Naive thymus-derived CD8-positive, alpha-beta T cell (primary cell): ENCODE measurements at regions not wholly inside any gene's neighbourhood (a gene's known extent, or its start where the extent isn't known, plus 50 kb on each side); places are given as distances from the start of the nearest gene placed in this dataset.
A peak's percentile ranks its signal among the peaks of the same experiment; 100 is the strongest.

Experiments used
- ATAC-seq, 2 donors: fragments of 150-1000 bp; cut with Tn5 transposase in 1 of 2; sonication (Bioruptor Pico), chemical (Tn5 transposase) in 1 of 2; 1 replicate in 1 of 2; 2 replicates in 1 of 2; pipeline ENCODE4 v1.10.0; 2021; ENCODE audit warnings: mild to moderate bottlenecking in 2 of 2, moderate library complexity in 2 of 2
- POLR2A ChIA-PET: fragments of 350-600 bp; sonication (Branson Sonifier 250); formaldehyde crosslinking; loops from one replicate; lab custom pipeline; 2021; ENCODE audit warnings: antibody characterized with exemption; lab: Charles Lee
- DNase-seq, 10 donors: peaks; one replicate each; pipeline versions ENCODE4 v3.0.0 to v3.0.0-alpha.2; 2020 to 2022
- H3K27ac Mint-ChIP-seq, 10 donors: one replicate each; pipeline ENCODE4 v1.8.0; 2020 to 2022; ENCODE audit warnings: mild to moderate bottlenecking in 10 of 10, mixed read lengths in 10 of 10, moderate library complexity in 4 of 10, inconsistent platforms in 1 of 10
- H3K27me3 Mint-ChIP-seq, 5 donors: one replicate each; pipeline ENCODE4 v1.8.0; 2021 to 2022; ENCODE audit warnings: mixed read lengths in 5 of 5
- H3K36me3 Mint-ChIP-seq, 3 donors: one replicate each; pipeline ENCODE4 v1.8.0; 2020 to 2022; ENCODE audit warnings: mixed read lengths in 3 of 3, mild to moderate bottlenecking in 2 of 3, inconsistent platforms in 1 of 3
- H3K4me1 Mint-ChIP-seq, 4 donors: one replicate each; pipeline ENCODE4 v1.8.0; 2021 to 2022; ENCODE audit warnings: mixed read lengths in 4 of 4
- H3K4me3 Mint-ChIP-seq, 10 donors: one replicate each; pipeline ENCODE4 v1.8.0; 2020 to 2022; ENCODE audit warnings: mild to moderate bottlenecking in 10 of 10, mixed read lengths in 10 of 10, moderate library complexity in 6 of 10, inconsistent platforms in 1 of 10
- H3K9me3 Mint-ChIP-seq, 9 donors: one replicate each; pipeline ENCODE4 v1.8.0; 2020 to 2022; ENCODE audit warnings: mixed read lengths in 9 of 9, mild to moderate bottlenecking in 3 of 9, inconsistent platforms in 1 of 9, moderate library complexity in 1 of 9

GRCh38 chr4:184879271-184879670, 53.5 kb upstream of the ACSL1 start:
- POLR2A ChIA-PET, result no interaction called here
- no peak for ATAC-seq
- Mint-ChIP-seq H3K4me3 (no peak overlapping the region), H3K9me3 (no peaks in the 10 kb centered on the region), H3K27ac (no peak overlapping the region), H3K36me3 (no peaks in the 10 kb centered on the region), H3K4me1 (no peaks in the 10 kb centered on the region), H3K27me3 (peaks cover 0 to 7% (median 0%) of the 10 kb centered on the region in 5 donors)
- DNase-seq, result no peak

DNA sequence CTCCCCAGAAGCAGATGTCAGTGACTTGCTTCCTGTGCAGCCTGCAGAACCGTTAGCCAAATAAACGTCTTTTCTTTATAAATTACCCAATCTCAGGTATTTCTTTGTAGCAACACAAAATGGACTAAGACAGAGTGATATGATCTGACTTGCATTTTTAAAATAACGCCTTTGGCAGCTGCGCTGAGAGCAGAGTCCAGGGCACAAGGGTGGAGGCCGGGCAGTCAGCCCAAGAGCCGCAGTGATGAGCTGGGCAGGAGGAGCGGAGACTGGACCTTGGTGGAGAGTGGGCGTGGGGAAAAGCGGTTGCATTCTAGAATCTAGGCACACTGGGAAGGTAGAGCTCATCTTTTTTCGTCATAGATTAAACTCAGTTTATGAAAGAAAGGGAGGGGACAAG, 56.5 kb upstream of the ACSL1 start:
- Mint-ChIP-seq H3K9me3 (no peaks in the 10 kb centered on the region), H3K4me1 (no peaks in the 10 kb centered on the region), H3K4me3 (no peak overlapping the region), H3K27me3 (peaks cover 0 to 7% (median 0%) of the 10 kb centered on the region in 5 donors), H3K27ac (no peak overlapping the region), H3K36me3 (no peaks in the 10 kb centered on the region)
- ATAC-seq, result no peak
- no peak for DNase-seq
- POLR2A ChIA-PET, result no interaction called here

DNA sequence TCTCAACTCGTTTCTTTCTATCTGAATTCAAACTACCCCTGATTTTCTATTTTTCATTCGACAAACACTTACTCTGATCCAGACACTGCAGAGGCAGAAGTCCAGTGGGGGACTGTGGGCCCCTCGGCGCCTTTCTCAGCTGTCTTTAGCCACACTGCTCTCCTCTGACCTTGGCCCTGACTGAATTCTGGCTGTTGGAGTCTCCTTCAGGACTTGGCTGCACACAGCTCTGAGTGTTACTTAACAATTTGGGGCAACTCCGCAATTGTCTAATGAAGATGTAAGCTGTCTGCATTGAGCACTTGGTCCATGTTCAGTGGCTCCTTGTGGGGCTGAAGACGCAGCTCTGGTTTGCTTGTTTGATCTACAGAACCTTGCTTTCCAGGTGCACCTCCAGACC, 57.3 kb upstream of the ACSL1 start:
- no peaks in the 10 kb centered on the region for H3K36me3 Mint-ChIP-seq
- no peaks in the 10 kb centered on the region for H3K9me3 Mint-ChIP-seq
- DNase-seq (no peak), ATAC-seq (no peak)
- H3K27me3 Mint-ChIP-seq, result peaks cover 0 to 13% (median 2%) of the 10 kb centered on the region in 5 donors
- no peak overlapping the region for H3K27ac Mint-ChIP-seq
- POLR2A ChIA-PET, result no interaction called here
- no peaks in the 10 kb centered on the region for H3K4me1 Mint-ChIP-seq
- no peak overlapping the region for H3K4me3 Mint-ChIP-seq

DNA sequence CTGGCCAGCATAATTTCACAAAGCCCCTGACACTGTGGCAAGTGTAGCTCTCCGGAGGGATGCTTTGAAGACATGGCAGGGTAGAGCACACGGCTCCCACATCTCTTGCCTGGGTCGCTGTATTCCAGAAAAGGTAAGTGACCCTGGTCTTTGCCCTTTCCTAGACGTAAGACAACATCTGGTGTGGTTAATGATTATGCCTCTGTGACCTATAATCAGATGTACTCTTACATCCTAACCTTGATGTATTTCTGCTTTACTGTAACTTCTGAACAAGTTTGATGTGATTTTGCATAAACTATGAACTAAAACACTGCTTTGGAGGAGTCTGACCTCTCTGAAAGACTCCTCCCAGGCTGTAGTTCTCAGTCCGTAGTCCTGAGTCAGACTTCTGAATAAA, 59.1 kb upstream of the ACSL1 start:
- Mint-ChIP-seq H3K4me3 (no peak overlapping the region), H3K4me1 (peaks cover 0 to 1% (median 0%) of the 10 kb centered on the region in 4 donors), H3K27ac (no peak overlapping the region), H3K27me3 (peaks cover 0 to 16% (median 4%) of the 10 kb centered on the region in 5 donors), H3K36me3 (no peaks in the 10 kb centered on the region), H3K9me3 (peaks cover 0 to 2% (median 0%) of the 10 kb centered on the region in 9 donors)
- ATAC-seq (no peak), DNase-seq (no peak)
- POLR2A ChIA-PET, result no interaction called here

DNA sequence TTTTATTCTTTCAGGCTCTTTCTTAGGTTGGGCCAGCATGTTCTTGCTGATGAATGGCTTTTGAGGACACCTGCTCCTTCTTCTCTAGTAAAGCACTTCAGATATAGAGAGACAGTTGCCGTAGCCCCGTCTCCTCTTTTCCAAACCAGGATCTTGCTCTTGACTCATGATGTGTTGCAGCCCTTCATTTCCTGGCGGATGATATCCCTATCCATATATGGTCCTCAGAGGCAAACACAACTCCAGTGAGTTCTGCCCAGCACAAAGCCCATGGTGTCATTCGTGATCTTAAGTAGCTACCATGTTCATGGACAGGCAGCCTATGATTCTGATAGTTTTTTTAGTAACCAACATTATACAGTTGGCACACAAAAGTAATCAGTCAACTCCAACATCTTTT, 59.8 kb upstream of the ACSL1 start:
- Mint-ChIP-seq H3K4me1 (peaks cover 0 to 6% (median under 1%) of the 10 kb centered on the region in 4 donors), H3K36me3 (no peaks in the 10 kb centered on the region), H3K27me3 (peaks cover 3 to 23% (median 8%) of the 10 kb centered on the region in 5 donors), H3K9me3 (peaks cover 0 to 2% (median 0%) of the 10 kb centered on the region in 9 donors), H3K4me3 (no peak overlapping the region), H3K27ac (peak overlapping the region in 1 of 10 donors; percentile 19)
- ATAC-seq (no peak), DNase-seq (no peak)
- POLR2A ChIA-PET, result no interaction called here

- no peaks in the 10 kb centered on the region for H3K36me3 Mint-ChIP-seq
- H3K4me1 Mint-ChIP-seq, result peaks cover 0 to 6% (median under 1%) of the 10 kb centered on the region in 4 donors
- H3K27me3 Mint-ChIP-seq, result peaks cover 3 to 27% (median 8%) of the 10 kb centered on the region in 5 donors
- POLR2A ChIA-PET, result no interaction called here
- peaks cover 0 to 2% (median 0%) of the 10 kb centered on the region in 9 donors for H3K9me3 Mint-ChIP-seq
- no peak for DNase-seq
- no peak for ATAC-seq
- no peak overlapping the region for H3K27ac Mint-ChIP-seq
- H3K4me3 Mint-ChIP-seq, result no peak overlapping the region
Measured at GRCh38 chr4:184887333-184887732, 61.6 kb upstream of the ACSL1 start.

DNA sequence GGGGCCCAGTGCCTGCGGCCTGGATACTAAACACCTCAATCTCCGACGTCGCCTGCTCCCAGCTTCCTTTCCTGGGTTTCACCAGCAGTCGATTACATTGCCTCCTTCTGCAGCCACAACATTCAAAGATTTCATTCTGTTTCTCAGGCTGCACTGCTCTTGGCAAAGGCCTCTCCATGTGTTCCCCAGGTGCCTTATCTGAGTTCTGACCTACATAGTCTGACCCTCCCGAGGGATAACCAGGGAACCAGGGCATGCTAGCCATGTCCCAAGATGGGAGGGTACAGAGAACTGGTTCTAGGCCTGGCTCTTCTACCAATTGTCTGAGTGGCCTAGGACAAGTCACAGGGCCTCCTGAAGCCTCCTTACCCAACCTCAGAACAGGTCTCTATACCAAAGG, 62.2 kb upstream of the ACSL1 start:
- ATAC-seq (no peak), DNase-seq (no peak)
- Mint-ChIP-seq H3K4me3 (no peak overlapping the region), H3K27ac (no peak overlapping the region), H3K9me3 (peaks cover 0 to 2% (median 0%) of the 10 kb centered on the region in 9 donors), H3K4me1 (peaks cover 0 to 6% (median under 1%) of the 10 kb centered on the region in 4 donors), H3K36me3 (no peaks in the 10 kb centered on the region), H3K27me3 (peaks cover 3 to 27% (median 8%) of the 10 kb centered on the region in 5 donors)
- POLR2A ChIA-PET, result no interaction called here

DNA sequence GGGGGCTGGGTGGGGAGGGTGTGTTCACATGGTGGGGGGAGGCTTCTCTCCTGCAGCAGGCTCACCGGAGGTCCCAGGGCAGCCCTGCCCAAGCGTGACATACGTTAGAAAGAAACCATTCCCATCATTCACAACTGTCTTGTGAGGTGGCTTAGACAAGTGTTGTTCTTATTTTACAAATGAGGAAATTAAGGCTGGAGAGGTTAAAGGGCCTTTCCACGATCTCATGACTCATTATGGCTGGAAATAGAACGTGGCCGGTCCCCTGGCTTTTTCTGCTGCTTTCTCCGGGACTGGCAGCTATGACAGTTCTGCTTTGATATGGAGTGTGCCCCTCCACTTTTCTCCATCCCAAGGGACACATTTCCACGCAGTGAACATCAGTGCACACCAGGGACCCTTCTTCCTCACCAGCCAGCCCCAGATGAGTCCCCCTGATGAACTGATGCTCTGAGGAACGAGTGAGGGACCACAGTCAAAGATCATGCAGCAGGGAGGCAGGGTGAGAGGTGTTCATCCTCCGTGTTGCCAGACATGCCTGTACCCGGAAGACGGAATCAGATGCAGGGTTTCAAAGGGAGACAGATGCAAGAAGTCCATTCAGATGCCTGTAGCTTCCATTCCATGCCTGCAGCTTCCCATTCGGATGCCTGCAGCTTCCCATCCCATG, 64.0 kb upstream of the ACSL1 start:
- peaks cover 6 to 27% (median 13%) of the 10 kb centered on the region in 5 donors for H3K27me3 Mint-ChIP-seq
- peaks cover 0 to 5% (median 3%) of the 10 kb centered on the region in 9 donors for H3K9me3 Mint-ChIP-seq
- ATAC-seq (no peak), DNase-seq (no peak)
- POLR2A ChIA-PET, result no interaction called here
- H3K36me3 Mint-ChIP-seq, result no peaks in the 10 kb centered on the region
- H3K4me1 Mint-ChIP-seq, result peaks cover 0 to 6% (median under 1%) of the 10 kb centered on the region in 4 donors
- H3K4me3 Mint-ChIP-seq, result no peak overlapping the region
- H3K27ac Mint-ChIP-seq, result no peak overlapping the region

DNA sequence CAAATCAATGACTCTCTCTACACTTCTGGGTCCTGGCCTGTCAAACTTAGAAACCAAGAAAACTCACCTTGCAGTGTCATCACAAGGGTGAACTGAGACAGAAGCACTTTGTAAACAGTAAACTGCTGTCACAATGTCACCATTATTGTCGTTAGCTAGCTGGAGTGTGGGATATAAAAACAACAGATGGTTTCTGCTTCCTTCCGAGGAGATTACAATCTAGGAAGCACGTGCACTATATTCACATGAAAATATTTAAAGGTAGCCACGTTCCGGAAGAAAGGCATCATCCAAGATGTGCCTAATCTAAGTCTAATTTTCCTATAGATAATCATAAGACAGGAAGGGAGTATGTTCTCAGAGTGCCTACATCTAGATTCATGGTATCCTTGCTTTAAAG, 64.7 kb upstream of the ACSL1 start:
- DNase-seq, result no peak
- POLR2A ChIA-PET, result no interaction called here
- H3K4me3 Mint-ChIP-seq, result no peak overlapping the region
- no peak overlapping the region for H3K27ac Mint-ChIP-seq
- peaks cover 0 to 6% (median 2%) of the 10 kb centered on the region in 4 donors for H3K4me1 Mint-ChIP-seq
- no peak for ATAC-seq
- H3K36me3 Mint-ChIP-seq, result no peaks in the 10 kb centered on the region
- H3K9me3 Mint-ChIP-seq, result peaks cover 0 to 5% (median 3%) of the 10 kb centered on the region in 9 donors
- H3K27me3 Mint-ChIP-seq, result peaks cover 7 to 27% (median 13%) of the 10 kb centered on the region in 5 donors

- Mint-ChIP-seq H3K27ac (no peak overlapping the region), H3K4me1 (peaks cover 0 to 6% (median 3%) of the 10 kb centered on the region in 4 donors), H3K4me3 (no peak overlapping the region), H3K36me3 (no peaks in the 10 kb centered on the region), H3K27me3 (peaks cover 10 to 33% (median 17%) of the 10 kb centered on the region in 5 donors), H3K9me3 (peaks cover 0 to 5% (median 3%) of the 10 kb centered on the region in 9 donors)
- ATAC-seq (no peak), DNase-seq (no peak)
- POLR2A ChIA-PET, result no interaction called here
Measured at GRCh38 chr4:184891816-184892397, 66.1 kb upstream of the ACSL1 start.

DNA sequence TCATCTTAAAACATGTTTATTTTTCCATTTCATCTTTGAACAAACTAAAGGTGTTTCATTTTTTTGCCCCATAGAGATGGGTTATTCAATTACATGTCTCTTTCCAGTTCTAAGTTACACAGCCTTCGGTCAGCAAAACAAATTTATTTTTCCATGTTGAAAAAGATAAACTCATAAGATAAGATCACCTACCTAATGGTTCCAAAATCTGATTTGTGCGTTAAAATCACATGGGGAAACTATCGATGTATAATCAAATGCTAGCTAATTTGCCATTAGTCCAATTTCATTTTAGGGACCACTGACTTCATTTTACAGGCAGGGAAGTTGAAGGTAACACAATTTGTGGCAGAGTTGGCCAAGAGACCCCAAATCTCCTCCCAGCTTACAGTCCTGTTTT, 67.2 kb upstream of the ACSL1 start:
- DNase-seq (no peak), ATAC-seq (no peak)
- POLR2A ChIA-PET, result no interaction called here
- Mint-ChIP-seq H3K4me1 (peaks cover 0 to 13% (median 3%) of the 10 kb centered on the region in 4 donors), H3K36me3 (no peaks in the 10 kb centered on the region), H3K27ac (no peak overlapping the region), H3K9me3 (peaks cover 0 to 5% (median 3%) of the 10 kb centered on the region in 9 donors), H3K4me3 (no peak overlapping the region), H3K27me3 (peaks cover 11 to 31% (median 15%) of the 10 kb centered on the region in 5 donors)

- no peak for ATAC-seq
- POLR2A ChIA-PET, result no interaction called here
- DNase-seq, result no peak
- H3K4me1 Mint-ChIP-seq, result peaks cover 0 to 15% (median 3%) of the 10 kb centered on the region in 4 donors
- H3K4me3 Mint-ChIP-seq, result no peak overlapping the region
- H3K9me3 Mint-ChIP-seq, result peaks cover 0 to 5% (median 3%) of the 10 kb centered on the region in 9 donors
- peaks cover 11 to 28% (median 15%) of the 10 kb centered on the region in 5 donors for H3K27me3 Mint-ChIP-seq
- no peak overlapping the region for H3K27ac Mint-ChIP-seq
- no peaks in the 10 kb centered on the region for H3K36me3 Mint-ChIP-seq
Measured at GRCh38 chr4:184893801-184894571, 68.2 kb upstream of the ACSL1 start.
